H1 (cell line): ENCODE measurements at regions not wholly inside any gene's neighbourhood (a gene's known extent, or its start where the extent isn't known, plus 50 kb on each side); places are given as distances from the start of the nearest gene placed in this dataset.

Experiments used
- CTCF ChIA-PET: fragments of 300-600 bp; sonication (Branson Sonifier 250); formaldehyde crosslinking; loops from one replicate; lab custom pipeline; 2021; ENCODE audit not compliant: partially characterized antibody; lab: Charles Lee
- POLR2A ChIA-PET: fragments of 300-600 bp; sonication (Branson Sonifier 250); formaldehyde crosslinking; loops from one replicate; lab custom pipeline; 2021; ENCODE audit warnings: inconsistent platforms; ENCODE audit not compliant: partially characterized antibody; lab: Charles Lee
- DNase-seq, 2 experiments: peaks; one replicate each; pipeline versions ENCODE4 v3.0.0 to v3.0.0-alpha.2; 2010 to 2022; ENCODE audit warnings: low spot score in 2 of 2, low read depth in 1 of 2, mixed read lengths in 1 of 2
- FAIRE-seq: peaks from 2 replicates; lab custom pipeline; 2011; peaks lifted over from hg19 to GRCh38; lab: Jason Lieb, UNC
- H2AFZ ChIP-seq: 2 replicates; pipeline ENCODE4 v1.8.1; 2012; ENCODE audit warnings: low read length, inconsistent platforms
- H2AK5ac ChIP-seq: 2 replicates; pipeline ENCODE4 v1.6.1; 2013; ENCODE audit warnings: low read depth, low read length
- H2BK120ac ChIP-seq: replicated peaks from 2 replicates; pipeline ENCODE3; 2013; ENCODE audit warnings: low read depth, low read length, inconsistent platforms
- H2BK12ac ChIP-seq: 2 replicates; pipeline ENCODE4 v1.6.1; 2013; ENCODE audit warnings: low read depth, low read length
- H2BK15ac ChIP-seq: 2 replicates; pipeline ENCODE4 v1.6.1; 2013; ENCODE audit warnings: low read length
- H2BK20ac ChIP-seq: 2 replicates; pipeline ENCODE4 v1.6.1; 2013; ENCODE audit warnings: low read length
- H2BK5ac ChIP-seq: 2 replicates; pipeline ENCODE4 v1.6.1; 2013; ENCODE audit warnings: low read depth, low read length
- H3K14ac ChIP-seq: 2 replicates; pipeline ENCODE4 v1.6.1; 2013; ENCODE audit warnings: inconsistent platforms; ENCODE audit not compliant: insufficient read length
- H3K18ac ChIP-seq: 2 replicates; pipeline ENCODE4 v1.6.1; 2013; ENCODE audit warnings: low read length; ENCODE audit errors: extremely low read depth
- H3K23ac ChIP-seq: 2 replicates; pipeline ENCODE4 v1.6.1; 2013; ENCODE audit warnings: inconsistent platforms; ENCODE audit not compliant: insufficient read length
- H3K23me2 ChIP-seq: 2 replicates; pipeline ENCODE4 v1.6.1; 2013; ENCODE audit warnings: low read depth, low read length
- H3K27ac ChIP-seq: 2 replicates; pipeline ENCODE4 v1.6.1; 2011; ENCODE audit warnings: low read depth, low read length, inconsistent platforms
- H3K27me3 ChIP-seq, 4 experiments: replicated peaks in 1 of 4; 1 replicate in 1 of 4; 2 replicates in 3 of 4; pipeline versions ENCODE4 v1.6.1 to v1.8.1; 2011 to 2013; ENCODE audit warnings: low read length in 3 of 4, mild to moderate bottlenecking in 3 of 4, inconsistent platforms in 2 of 4, mixed read lengths in 2 of 4, moderate library complexity in 1 of 4; ENCODE audit not compliant: control insufficient read depth in 3 of 4, insufficient read depth in 3 of 4; ENCODE audit errors: extremely low read depth in 1 of 4
- H3K36me3 ChIP-seq, 4 experiments: 2 replicates each; pipeline versions ENCODE4 v1.6.1 to v1.8.1; 2011 to 2013; ENCODE audit warnings: mild to moderate bottlenecking in 4 of 4, low read length in 3 of 4, moderate library complexity in 2 of 4, control low read depth in 1 of 4, inconsistent platforms in 1 of 4; ENCODE audit not compliant: insufficient read depth in 4 of 4, control insufficient read depth in 2 of 4
- H3K4ac ChIP-seq: replicated peaks from 2 replicates; pipeline ENCODE3; 2013; ENCODE audit warnings: low read length, low read depth, mixed read lengths, inconsistent platforms; ENCODE audit not compliant: insufficient read length
- H3K4me1 ChIP-seq, 4 experiments: replicated peaks in 1 of 4; 1 replicate in 1 of 4; 2 replicates in 3 of 4; pipeline versions ENCODE4 v1.6.1 to v1.8.1; 2011 to 2013; ENCODE audit warnings: low read length in 3 of 4, inconsistent platforms in 2 of 4, mixed read lengths in 1 of 4; ENCODE audit not compliant: insufficient read depth in 4 of 4, control insufficient read depth in 3 of 4
- H3K4me2 ChIP-seq, 2 experiments: 2 replicates each; pipeline versions ENCODE4 v1.6.1 to v1.8.1; 2011 to 2013; ENCODE audit warnings: low read depth in 2 of 2, low read length in 2 of 2, control low read depth in 1 of 2, inconsistent platforms in 1 of 2, mild to moderate bottlenecking in 1 of 2; ENCODE audit not compliant: insufficient read depth in 1 of 2
- H3K4me3 ChIP-seq, 4 experiments: fragments of 200-600, 300-600 bp in 1 of 4; sonication (generic), shearing (Covaris generic), sonication (Bioruptor Twin) in 1 of 4; 2 replicates each; pipeline versions ENCODE4 v1.5.1 to v1.8.1; 2011 to 2016; ENCODE audit warnings: low read length in 4 of 4, low read depth in 3 of 4, control low read depth in 2 of 4, inconsistent platforms in 2 of 4, mild to moderate bottlenecking in 2 of 4, mixed read lengths in 1 of 4, moderate library complexity in 1 of 4; ENCODE audit not compliant: insufficient read depth in 2 of 4; ENCODE audit errors: extremely low read depth in 1 of 4
- H3K56ac ChIP-seq: replicated peaks from 2 replicates; pipeline ENCODE3; 2013; ENCODE audit warnings: low read depth, mild to moderate bottlenecking, mixed read lengths, low read length, inconsistent platforms; ENCODE audit not compliant: insufficient read length
- H3K79me1 ChIP-seq: 2 replicates; pipeline ENCODE4 v1.6.1; 2013; ENCODE audit warnings: low read depth, low read length, control low read depth
- H3K79me2 ChIP-seq, 2 experiments: 2 replicates each; pipeline versions ENCODE4 v1.6.1 to v1.8.1; 2012 to 2013; ENCODE audit warnings: low read length in 2 of 2, mild to moderate bottlenecking in 2 of 2, inconsistent platforms in 1 of 2; ENCODE audit not compliant: insufficient read depth in 2 of 2, control insufficient read depth in 1 of 2
- H3K9ac ChIP-seq, 4 experiments: replicated peaks in 1 of 4; 1 replicate in 1 of 4; 2 replicates in 3 of 4; pipeline versions ENCODE4 v1.6.1 to v1.8.1; 2011 to 2013; ENCODE audit warnings: low read depth in 3 of 4, low read length in 3 of 4, control low read depth in 2 of 4, mild to moderate bottlenecking in 2 of 4, moderate library complexity in 2 of 4, inconsistent platforms in 1 of 4; ENCODE audit errors: extremely low read depth in 1 of 4
- H3K9me3 ChIP-seq, 2 experiments: 2 replicates each; pipeline versions ENCODE4 v1.6.1 to v1.8.1; 2012 to 2013; ENCODE audit warnings: mild to moderate bottlenecking in 2 of 2, moderate library complexity in 2 of 2, control low read depth in 1 of 2, inconsistent platforms in 1 of 2, low read depth in 1 of 2, low read length in 1 of 2, mixed read lengths in 1 of 2; ENCODE audit not compliant: insufficient read depth in 2 of 2
- H4K20me1 ChIP-seq, 2 experiments: replicated peaks in 1 of 2; 2 replicates each; pipeline versions ENCODE3 to v1.8.1; 2011 to 2013; ENCODE audit warnings: inconsistent platforms in 2 of 2, low read length in 2 of 2, mild to moderate bottlenecking in 1 of 2; ENCODE audit not compliant: insufficient read depth in 2 of 2, control insufficient read depth in 1 of 2
- H4K5ac ChIP-seq: 2 replicates; pipeline ENCODE4 v1.6.1; 2013; ENCODE audit warnings: low read length, low read depth, mixed read lengths, inconsistent platforms; ENCODE audit not compliant: insufficient read length
- H4K8ac ChIP-seq: 2 replicates; pipeline ENCODE4 v1.8.0; 2013; ENCODE audit warnings: mild to moderate bottlenecking, moderate library complexity, low read length, inconsistent platforms; ENCODE audit not compliant: insufficient read depth; ENCODE audit errors: extremely low read depth
- H4K91ac ChIP-seq: replicated peaks from 2 replicates; pipeline ENCODE3; 2013; ENCODE audit warnings: low read length, mixed read lengths, inconsistent platforms; ENCODE audit not compliant: insufficient read length
- CTBP2 ChIP-seq: IDR thresholded peaks from 2 replicates; pipeline ENCODE4 v1.7.0; 2011; ENCODE audit warnings: borderline replicate concordance, mild to moderate bottlenecking, moderate library complexity, mixed read lengths, low read length; ENCODE audit not compliant: insufficient read depth, insufficient read length
- EZH2 ChIP-seq: fragments of 200-600 bp; sonication (generic); IDR thresholded peaks from 2 replicates; pipeline ENCODE4 v1.7.1; 2012; ENCODE audit warnings: low read depth, mild to moderate bottlenecking, moderate library complexity, low read length, inconsistent platforms; ENCODE audit not compliant: severe bottlenecking
- PHF8 ChIP-seq: fragments of 200-600 bp; sonication (generic); conservative IDR thresholded peaks from 2 replicates; pipeline ENCODE4 v1.7.1; 2012; ENCODE audit warnings: low read depth, mild to moderate bottlenecking, inconsistent platforms, low read length, moderate library complexity
- RFX5 ChIP-seq: IDR thresholded peaks from 2 replicates; pipeline ENCODE4 v1.6.1; 2011; ENCODE audit warnings: low read depth, low read length, improper control_type of control experiment, borderline replicate concordance
- RNF2 ChIP-seq: fragments of 200-900, 300-1000 bp; sonication (generic); IDR thresholded peaks from 2 replicates; pipeline ENCODE4 v1.7.1; 2016; ENCODE audit warnings: borderline replicate concordance, low read depth, mild to moderate bottlenecking, antibody characterized with exemption, low read length; ENCODE audit not compliant: poor library complexity, severe bottlenecking; ENCODE audit errors: missing control alignments
- SIN3A ChIP-seq, 2 experiments: IDR thresholded peaks in 1 of 2; conservative IDR thresholded peaks in 1 of 2; 2 replicates each; pipeline ENCODE4 v1.6.1; 2011 to 2012; ENCODE audit warnings: low read length in 2 of 2, improper control_type of control experiment in 1 of 2, low read depth in 1 of 2, mild to moderate bottlenecking in 1 of 2
- SIX5 ChIP-seq: IDR thresholded peaks from 2 replicates; pipeline ENCODE4 v1.6.1; 2011; ENCODE audit warnings: mild to moderate bottlenecking, low read depth, low read length
- SP1 ChIP-seq: IDR thresholded peaks from 2 replicates; pipeline ENCODE4 v1.6.1; 2011; ENCODE audit warnings: low read depth, low read length
- WGBS, 2 experiments: shearing (Covaris generic) in 1 of 2; methylation state at CpG; one replicate each; pipeline versions ENCODE4 v1.1.6 to v1.1.7; 2013 to 2015; ENCODE audit warnings: low lambda C conversion rate in 2 of 2, mixed read lengths in 2 of 2, inconsistent platforms in 1 of 2, low coverage in 1 of 2, missing lambda C conversion rate in 1 of 2; ENCODE audit not compliant: insufficient replicate concordance in 2 of 2, insufficient coverage in 1 of 2, insufficient read length in 1 of 2; ENCODE audit errors: extremely low coverage in 1 of 2, missing lambda C conversion rate in 1 of 2; 5-methylcytosine and 5-hydroxymethylcytosine counted together
- TF ChIP-seq, protein P1 (sequence below): IDR thresholded peaks from 2 replicates; pipeline ENCODE4 v1.6.1; 2011; ENCODE audit warnings: low read length, improper control_type of control experiment

GRCh38 chr4:15317246-15317645, 110.6 kb upstream of the C1QTNF7 start:
- DNase-seq (no peak), FAIRE-seq (no peak)
- no peaks in the 10 kb centered on the region for H3K79me1 ChIP-seq
- no peak overlapping the region for H2BK5ac ChIP-seq
- H3K27me3 ChIP-seq = no peaks in the 10 kb centered on the region
- H2BK120ac ChIP-seq = no peak overlapping the region
- H2BK12ac ChIP-seq = no peak overlapping the region
- no peaks in the 10 kb centered on the region for H3K4me1 ChIP-seq
- WGBS, 2 experiments = 96% methylated on average over 3 of the region's 3 CpGs; no CpG with 5 or more reads in 1 of the 2 experiments
- H3K4me3 ChIP-seq = no peak overlapping the region
- H3K27ac ChIP-seq = no peak overlapping the region
- no peak overlapping the region for H3K18ac ChIP-seq
- H3K9ac ChIP-seq = no peak overlapping the region
- no peaks in the 10 kb centered on the region for H4K20me1 ChIP-seq
- H2AK5ac ChIP-seq = no peak overlapping the region
- H3K56ac ChIP-seq = no peak overlapping the region
- no peak overlapping the region for H4K5ac ChIP-seq
- no peaks in the 10 kb centered on the region for H3K36me3 ChIP-seq
- H3K79me2 ChIP-seq = no peaks in the 10 kb centered on the region
- H3K23ac ChIP-seq = no peak overlapping the region
- H4K91ac ChIP-seq = no peak overlapping the region
- CTCF ChIA-PET = interaction anchor here (0.8 kb wide), 1 partner anchor 9 kb away, joined by 4 read pairs; no protein-coding TSS in a partner anchor
- no peak overlapping the region for H3K4me2 ChIP-seq
- no peak overlapping the region for H2AFZ ChIP-seq
- H3K14ac ChIP-seq = no peak overlapping the region
- no peak overlapping the region for H3K4ac ChIP-seq
- no peak overlapping the region for H2BK15ac ChIP-seq
- no peaks in the 10 kb centered on the region for H3K9me3 ChIP-seq
- TF ChIP-seq SIN3A (conservative IDR thresholded peaks at IDR 0.05 in 1 of 2, IDR thresholded peaks at IDR 0.05 in 1 of 2; ENCODE audit: low read depth in 1 of 2, low read length in 2 of 2) (no peak), SIX5 (no peak), RFX5 (no peak), RNF2 (no peak), EZH2 (no peak), PHF8 (no peak), CTBP2 (no peak), SP1 (no peak)
- TF ChIP-seq, protein P1, sequence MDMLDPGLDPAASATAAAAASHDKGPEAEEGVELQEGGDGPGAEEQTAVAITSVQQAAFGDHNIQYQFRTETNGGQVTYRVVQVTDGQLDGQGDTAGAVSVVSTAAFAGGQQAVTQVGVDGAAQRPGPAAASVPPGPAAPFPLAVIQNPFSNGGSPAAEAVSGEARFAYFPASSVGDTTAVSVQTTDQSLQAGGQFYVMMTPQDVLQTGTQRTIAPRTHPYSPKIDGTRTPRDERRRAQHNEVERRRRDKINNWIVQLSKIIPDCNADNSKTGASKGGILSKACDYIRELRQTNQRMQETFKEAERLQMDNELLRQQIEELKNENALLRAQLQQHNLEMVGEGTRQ = no peak
- H3K23me2 ChIP-seq = no peaks in the 10 kb centered on the region; the same call in 1 of the 2 replicates
- H2BK20ac ChIP-seq = no peak overlapping the region
- H4K8ac ChIP-seq = no peak overlapping the region
- POLR2A ChIA-PET = interaction anchor here (0.7 kb wide), 1 partner anchor 186 kb away, joined by 3 read pairs; no protein-coding TSS in a partner anchor
